ENCODE measurements at regions not wholly inside any gene's neighbourhood (a gene's known extent, or its start where the extent isn't known, plus 50 kb on each side); places are given as distances from the start of the nearest gene placed in this dataset.

DNA sequence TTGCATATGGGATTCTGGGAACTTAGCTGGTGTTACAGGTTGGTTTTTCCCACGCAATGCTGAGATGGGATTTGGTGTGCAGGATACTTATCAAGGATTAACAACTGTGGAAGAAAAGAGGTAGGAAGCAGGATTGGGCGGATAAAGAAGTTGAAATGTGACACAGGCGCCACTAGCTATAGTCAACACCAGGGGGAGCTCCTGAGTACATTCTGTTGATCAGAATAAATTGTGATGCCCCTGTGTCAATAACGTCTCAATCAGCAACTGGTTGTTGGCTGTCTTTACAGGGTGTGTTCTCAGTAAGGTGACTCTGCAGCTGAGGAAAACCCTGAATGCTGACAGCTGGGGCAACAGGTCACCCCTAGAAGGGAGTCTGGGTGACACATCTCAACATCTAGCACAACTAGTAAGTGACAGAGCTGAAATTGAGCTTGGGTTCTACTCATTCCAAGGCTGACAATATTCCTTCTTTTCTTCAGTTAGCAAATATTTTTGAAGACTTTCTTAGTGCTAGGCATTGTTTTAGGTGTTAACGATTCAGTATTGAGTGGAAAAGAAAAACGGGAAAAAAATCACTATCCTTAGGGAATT is 143.0 kb downstream of the ARL6IP6 start:
- no peaks in the 10 kb centered on the region for H3K27me3 ChIP-seq
- DNase-seq (peak in 1 of 4 donors; percentile 10), ATAC-seq (peak; percentile 68)
- H3K27ac ChIP-seq: no peak overlapping the region
- H3K4me1 ChIP-seq: no peaks in the 10 kb centered on the region
- intact Hi-C loops (cut with DNase I): no loop called here
- peaks cover 0 to 7% of the 10 kb centered on the region in 2 donors for H3K9me3 ChIP-seq
- TF ChIP-seq, protein P1, sequence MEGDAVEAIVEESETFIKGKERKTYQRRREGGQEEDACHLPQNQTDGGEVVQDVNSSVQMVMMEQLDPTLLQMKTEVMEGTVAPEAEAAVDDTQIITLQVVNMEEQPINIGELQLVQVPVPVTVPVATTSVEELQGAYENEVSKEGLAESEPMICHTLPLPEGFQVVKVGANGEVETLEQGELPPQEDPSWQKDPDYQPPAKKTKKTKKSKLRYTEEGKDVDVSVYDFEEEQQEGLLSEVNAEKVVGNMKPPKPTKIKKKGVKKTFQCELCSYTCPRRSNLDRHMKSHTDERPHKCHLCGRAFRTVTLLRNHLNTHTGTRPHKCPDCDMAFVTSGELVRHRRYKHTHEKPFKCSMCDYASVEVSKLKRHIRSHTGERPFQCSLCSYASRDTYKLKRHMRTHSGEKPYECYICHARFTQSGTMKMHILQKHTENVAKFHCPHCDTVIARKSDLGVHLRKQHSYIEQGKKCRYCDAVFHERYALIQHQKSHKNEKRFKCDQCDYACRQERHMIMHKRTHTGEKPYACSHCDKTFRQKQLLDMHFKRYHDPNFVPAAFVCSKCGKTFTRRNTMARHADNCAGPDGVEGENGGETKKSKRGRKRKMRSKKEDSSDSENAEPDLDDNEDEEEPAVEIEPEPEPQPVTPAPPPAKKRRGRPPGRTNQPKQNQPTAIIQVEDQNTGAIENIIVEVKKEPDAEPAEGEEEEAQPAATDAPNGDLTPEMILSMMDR (IDR thresholded peaks at IDR 0.05): peak; percentile 32 to 54
- no peak overlapping the region for H3K4me3 ChIP-seq
- H3K36me3 ChIP-seq: no peaks in the 10 kb centered on the region

DNA sequence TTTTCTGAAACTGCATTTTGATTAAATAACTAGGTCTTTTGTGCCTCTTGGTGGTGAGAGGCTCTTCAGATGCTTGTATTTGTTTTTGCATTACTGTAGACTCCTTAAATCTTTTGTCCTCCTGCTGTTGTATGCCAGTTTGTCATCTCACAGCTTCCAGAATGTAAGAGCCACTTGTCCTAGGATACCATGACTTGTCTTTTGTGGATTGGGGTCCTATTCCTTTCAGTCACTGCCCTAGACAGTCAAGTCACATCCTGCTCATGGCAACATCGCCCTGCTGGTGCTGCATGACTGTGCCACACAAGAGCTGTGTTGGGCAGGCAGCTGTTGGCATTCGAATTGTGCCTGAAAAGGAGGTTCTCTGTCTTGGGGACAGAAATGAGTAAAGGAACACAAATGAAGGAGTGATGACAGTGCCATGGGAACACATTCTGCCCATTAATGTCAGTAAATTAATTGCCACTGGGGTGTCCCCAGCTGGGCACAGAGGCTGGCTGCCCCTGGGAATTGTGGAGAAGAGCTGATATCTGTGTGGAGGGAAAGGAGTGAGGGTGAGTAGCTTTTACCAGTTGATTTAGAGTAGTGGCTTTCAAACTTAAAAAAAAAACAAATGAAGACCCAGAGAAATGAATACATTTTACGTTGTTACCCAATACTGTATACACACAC is 140.3 kb downstream of the ARL6IP6 start:
- TF ChIP-seq, protein P1 (IDR thresholded peaks at IDR 0.05): no peak
- Histone ChIP-seq H3K36me3 (no peaks in the 10 kb centered on the region), H3K9me3 (peaks cover 0 to 4% of the 10 kb centered on the region in 2 donors), H3K4me3 (no peak overlapping the region), H3K27me3 (no peaks in the 10 kb centered on the region), H3K27ac (no peak overlapping the region), H3K4me1 (no peaks in the 10 kb centered on the region)
- no peak for ATAC-seq
- no peak for DNase-seq
- intact Hi-C loops (cut with DNase I): no loop called here

DNA sequence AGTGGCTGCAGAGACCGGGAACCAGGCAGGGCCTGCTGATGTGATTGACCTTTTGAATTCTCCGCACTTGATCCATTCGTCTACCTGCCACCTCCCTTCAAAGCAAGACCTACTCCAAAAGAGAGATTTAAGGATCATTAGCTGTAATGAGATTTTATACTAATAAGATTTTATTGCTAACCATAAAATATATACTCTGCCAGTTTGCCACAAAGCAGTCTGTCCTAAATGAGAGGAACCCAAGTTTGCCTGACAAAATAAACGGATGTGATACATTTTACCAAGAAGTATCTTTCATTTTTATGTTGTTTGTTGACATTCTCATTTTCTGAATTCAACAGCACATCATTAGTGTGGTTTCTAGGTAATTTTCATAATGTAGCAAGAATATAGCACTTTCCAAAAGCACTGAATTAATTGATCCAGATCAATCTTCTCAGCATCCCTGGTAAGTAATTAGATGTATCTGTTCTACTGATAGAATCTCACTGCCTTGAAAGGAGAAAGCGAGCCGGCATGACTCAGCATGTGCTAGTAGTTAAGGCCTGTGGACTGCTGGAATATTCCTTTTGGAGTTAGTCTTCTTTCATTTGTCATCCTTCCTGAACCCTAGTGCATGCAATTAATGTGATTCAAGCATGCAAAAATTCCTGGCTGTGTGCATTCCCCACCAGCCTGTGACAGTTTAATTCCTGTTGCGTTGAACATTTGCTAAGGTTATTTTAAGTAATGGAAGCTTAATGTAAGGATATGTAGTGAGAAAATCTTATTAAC is 128.5 kb downstream of the ARL6IP6 start:
- Histone ChIP-seq H3K4me1 (no peaks in the 10 kb centered on the region), H3K27ac (no peak overlapping the region), H3K9me3 (no peaks in the 10 kb centered on the region), H3K36me3 (no peaks in the 10 kb centered on the region), H3K4me3 (no peak overlapping the region), H3K27me3 (no peaks in the 10 kb centered on the region)
- no peak for ATAC-seq
- DNase-seq: no peak
- TF ChIP-seq, protein P1 (IDR thresholded peaks at IDR 0.05): no peak
- intact Hi-C loops (cut with DNase I): no loop called here

DNA sequence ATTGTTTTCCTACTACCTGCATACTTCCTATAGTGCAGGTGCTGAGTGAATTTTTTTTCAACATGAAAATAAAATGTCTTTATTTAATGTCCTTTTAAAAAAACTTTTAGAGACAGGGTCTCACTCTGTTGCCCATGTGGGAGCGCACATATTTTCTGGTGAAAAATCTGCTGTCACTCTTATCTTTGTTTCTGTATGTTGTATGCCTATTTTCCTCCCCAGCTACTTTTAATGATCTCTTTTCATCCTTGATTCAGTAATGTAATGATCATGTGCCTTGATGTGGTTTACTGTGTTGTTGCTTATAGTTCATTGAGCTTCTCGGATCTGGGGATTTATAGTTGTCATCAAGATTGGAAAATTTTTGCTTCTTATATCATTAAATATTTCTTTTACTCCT is 117.3 kb downstream of the ARL6IP6 start:
- ATAC-seq (no peak), DNase-seq (no peak)
- no peaks in the 10 kb centered on the region for H3K4me1 ChIP-seq
- no peaks in the 10 kb centered on the region for H3K9me3 ChIP-seq
- no peak overlapping the region for H3K4me3 ChIP-seq
- intact Hi-C loops (cut with DNase I): no loop called here
- no peaks in the 10 kb centered on the region for H3K36me3 ChIP-seq
- TF ChIP-seq, protein P1 (IDR thresholded peaks at IDR 0.05): no peak
- H3K27ac ChIP-seq: no peak overlapping the region
- no peaks in the 10 kb centered on the region for H3K27me3 ChIP-seq

DNA sequence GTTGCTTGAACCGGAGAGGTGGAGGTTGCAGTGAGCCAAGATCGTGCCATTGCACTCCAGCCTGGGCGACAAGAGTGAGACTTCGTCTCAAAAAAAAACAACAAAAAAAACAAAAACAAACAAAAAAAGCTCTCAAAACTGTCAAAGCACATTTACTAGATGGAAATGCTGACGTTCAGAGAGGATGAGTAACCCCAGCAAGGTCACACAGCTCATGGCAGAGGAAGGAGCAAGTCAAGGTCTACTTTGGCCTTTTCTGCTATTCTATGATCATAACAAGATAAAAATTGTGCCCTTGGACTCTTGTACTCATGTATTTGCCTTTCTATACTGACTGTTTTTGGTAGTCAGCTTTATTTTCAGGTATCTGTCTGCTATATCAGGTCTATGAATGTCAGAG is 109.5 kb downstream of the ARL6IP6 start:
- DNase-seq (no peak), ATAC-seq (no peak)
- Histone ChIP-seq H3K27me3 (no peaks in the 10 kb centered on the region), H3K27ac (no peak overlapping the region), H3K9me3 (no peaks in the 10 kb centered on the region), H3K4me3 (no peak overlapping the region), H3K36me3 (no peaks in the 10 kb centered on the region), H3K4me1 (no peaks in the 10 kb centered on the region)
- intact Hi-C loops (cut with DNase I): no loop called here
- TF ChIP-seq, protein P1 (IDR thresholded peaks at IDR 0.05): no peak
